RKO (cell line): ENCODE measurements at regions not wholly inside any gene's neighbourhood (a gene's known extent, or its start where the extent isn't known, plus 50 kb on each side); places are given as distances from the start of the nearest gene placed in this dataset.
"Not testable (repeated sequence)": the region's sequence is repeated elsewhere in the genome, so short reads cannot be mapped to it uniquely, and the experiment has no call there.

Experiments used
- DNase-seq: peaks from one replicate; pipeline ENCODE4 v3.0.0-alpha.2; 2016; ENCODE audit warnings: low spot score

- peak; percentile 34 for DNase-seq
Observed at GRCh38 chr12:111271674-111272418, 97.0 kb downstream of the PHETA1 start.

GRCh38 chr12:111270774-111271173, 98.1 kb downstream of the PHETA1 start:
- DNase-seq, result no peak

- DNase-seq, result no peak
Observed at GRCh38 chr12:111270239-111270638, 98.7 kb downstream of the PHETA1 start.

GRCh38 chr12:111269718-111270117, 99.2 kb downstream of the PHETA1 start:
- DNase-seq, result no peak

- DNase-seq, result peak; percentile 35
Observed at GRCh38 chr12:111268738-111269572, 99.9 kb downstream of the PHETA1 start.

- no peak for DNase-seq
Observed at GRCh38 chr12:111267144-111267543, 101.8 kb downstream of the PHETA1 start.

GRCh38 chr12:111261911-111262676, 106.8 kb downstream of the PHETA1 start:
- no peak for DNase-seq

- no peak for DNase-seq
Observed at GRCh38 chr12:111260732-111261131, 108.2 kb downstream of the PHETA1 start.

GRCh38 chr12:111259231-111259630, 109.7 kb downstream of the PHETA1 start:
- DNase-seq, result no peak

- not testable (repeated sequence) for DNase-seq
Observed at GRCh38 chr12:111258081-111258480, 110.8 kb downstream of the PHETA1 start.

- DNase-seq, result no peak
Observed at GRCh38 chr12:111257435-111257902, 111.4 kb downstream of the PHETA1 start.

GRCh38 chr12:111256629-111257434, 112.1 kb downstream of the PHETA1 start:
- no peak for DNase-seq

GRCh38 chr12:111255261-111255660, 113.6 kb downstream of the PHETA1 start:
- no peak for DNase-seq

- no peak for DNase-seq
Observed at GRCh38 chr12:111254106-111254505, 114.8 kb downstream of the PHETA1 start.

GRCh38 chr12:111253213-111253612, 115.7 kb downstream of the PHETA1 start:
- no peak for DNase-seq

- no peak for DNase-seq
Observed at GRCh38 chr12:111251787-111252186, 117.1 kb downstream of the PHETA1 start.

GRCh38 chr12:111251058-111251730, 117.7 kb downstream of the PHETA1 start:
- no peak for DNase-seq

- DNase-seq, result no peak
Observed at GRCh38 chr12:111250251-111250881, 118.5 kb downstream of the PHETA1 start.

- no peak for DNase-seq
Observed at GRCh38 chr12:111249757-111250156, 119.1 kb downstream of the PHETA1 start.

- peak; percentile 49 for DNase-seq
Observed at GRCh38 chr12:111249018-111249370, 119.9 kb downstream of the PHETA1 start.
